PC-3 (cell line): ENCODE measurements at regions not wholly inside any gene's neighbourhood (a gene's known extent, or its start where the extent isn't known, plus 50 kb on each side); places are given as distances from the start of the nearest gene placed in this dataset.

Source experiments
- ATAC-seq: fragments of 200-7000 bp; cut with Tn5 transposase; 2 replicates; pipeline ENCODE4 v1.9.1; 2020; ENCODE audit warnings: mild to moderate bottlenecking, moderate library complexity
- BruUV-seq: library from RNA; stranded (reverse); fragments of 400-500 nt; replicated peaks from 2 replicates; lab custom pipeline; 2021; lab: Mats Ljungman, UMichigan
- CTCF ChIA-PET: fragments of 300-600 bp; sonication (Branson Sonifier 250); formaldehyde crosslinking; loops from one replicate; lab custom pipeline; 2022; ENCODE audit warnings: antibody characterized with exemption; lab: Charles Lee
- POLR2A ChIA-PET: fragments of 300-600 bp; sonication (Branson Sonifier 250); formaldehyde crosslinking; loops from one replicate; lab custom pipeline; 2022; ENCODE audit warnings: antibody characterized with exemption; ENCODE audit not compliant: unreplicated experiment; lab: Charles Lee
- DNase-seq: peaks from one replicate; pipeline ENCODE4 v3.0.0-alpha.2; 2015
- H2AFZ ChIP-seq: fragments of 300-600 bp; sonication (generic); 2 replicates; pipeline ENCODE4 v1.6.0; 2016; ENCODE audit warnings: antibody characterized with exemption, low read length
- H3F3A ChIP-seq: fragments of 300-600 bp; sonication (generic); one replicate; pipeline ENCODE4 v1.6.0; 2017; ENCODE audit warnings: antibody characterized with exemption, low read length, control low read depth, mild to moderate bottlenecking; ENCODE audit not compliant: unreplicated experiment
- H3K27ac ChIP-seq: fragments of 300-600 bp; sonication (generic); 2 replicates; pipeline ENCODE4 v1.5.1; 2016; ENCODE audit warnings: mild to moderate bottlenecking, low read length
- H3K27me3 ChIP-seq: fragments of 300-600 bp; sonication (generic); 2 replicates; pipeline ENCODE4 v1.6.1; 2016; ENCODE audit warnings: low read length, mixed read lengths
- H3K36me3 ChIP-seq: fragments of 300-600 bp; sonication (generic); 2 replicates; pipeline ENCODE4 v1.6.1; 2016; ENCODE audit warnings: low read depth, mixed run types, low read length, mixed read lengths
- H3K4me1 ChIP-seq: fragments of 300-600 bp; sonication (generic); 2 replicates; pipeline ENCODE4 v1.5.1; 2016; ENCODE audit warnings: low read length; ENCODE audit not compliant: insufficient read depth
- H3K4me2 ChIP-seq: fragments of 300-600 bp; sonication (generic); 2 replicates; pipeline ENCODE4 v1.6.0; 2016; ENCODE audit warnings: low read length
- H3K4me3 ChIP-seq: fragments of 300-600 bp; sonication (generic); 2 replicates; pipeline ENCODE4 v1.5.1; 2016; ENCODE audit warnings: mild to moderate bottlenecking, low read length, mixed read lengths
- H3K79me2 ChIP-seq: fragments of 300-600 bp; sonication (generic); 2 replicates; pipeline ENCODE4 v1.6.1; 2017; ENCODE audit warnings: low read length, mixed read lengths
- H3K9ac ChIP-seq: fragments of 300-600 bp; sonication (generic); 2 replicates; pipeline ENCODE4 v1.6.0; 2016; ENCODE audit warnings: mild to moderate bottlenecking, low read length
- H3K9me2 ChIP-seq: fragments of 300-600 bp; sonication (generic); replicated peaks from 2 replicates; pipeline ENCODE4 v1.6.1; 2016; ENCODE audit warnings: mixed run types, low read length, mixed read lengths
- H3K9me3 ChIP-seq: fragments of 300-600 bp; sonication (generic); 2 replicates; pipeline ENCODE4 v1.6.1; 2016; ENCODE audit warnings: low read length, mixed read lengths
- H4K20me1 ChIP-seq: fragments of 300-600 bp; sonication (generic); 2 replicates; pipeline ENCODE4 v1.6.1; 2016; ENCODE audit warnings: low read length, mixed read lengths
- EZH2 ChIP-seq: fragments of 300-600 bp; sonication (generic); IDR thresholded peaks from one replicate; pipeline ENCODE4 v1.6.1; 2017; ENCODE audit warnings: antibody characterized with exemption, mild to moderate bottlenecking, low read length; ENCODE audit not compliant: unreplicated experiment
- EZH2phosphoT487 ChIP-seq: fragments of 300-600 bp; sonication (generic); IDR thresholded peaks from 2 replicates; pipeline ENCODE4 v1.6.1; 2018; ENCODE audit warnings: mild to moderate bottlenecking, antibody characterized with exemption, low read length, borderline replicate concordance
- intact Hi-C: fragments of 100-400 bp; cut with micrococcal nuclease; formaldehyde crosslinking; loops from 2 replicates; pipeline ENCODE4 v1.9.0; 2023
- TF ChIP-seq, protein P1 (sequence below): fragments of 300-600 bp; sonication (generic); conservative IDR thresholded peaks from 2 replicates; pipeline ENCODE4 v1.5.1; 2017; ENCODE audit warnings: antibody characterized with exemption, low read depth, mild to moderate bottlenecking, low read length

DNA sequence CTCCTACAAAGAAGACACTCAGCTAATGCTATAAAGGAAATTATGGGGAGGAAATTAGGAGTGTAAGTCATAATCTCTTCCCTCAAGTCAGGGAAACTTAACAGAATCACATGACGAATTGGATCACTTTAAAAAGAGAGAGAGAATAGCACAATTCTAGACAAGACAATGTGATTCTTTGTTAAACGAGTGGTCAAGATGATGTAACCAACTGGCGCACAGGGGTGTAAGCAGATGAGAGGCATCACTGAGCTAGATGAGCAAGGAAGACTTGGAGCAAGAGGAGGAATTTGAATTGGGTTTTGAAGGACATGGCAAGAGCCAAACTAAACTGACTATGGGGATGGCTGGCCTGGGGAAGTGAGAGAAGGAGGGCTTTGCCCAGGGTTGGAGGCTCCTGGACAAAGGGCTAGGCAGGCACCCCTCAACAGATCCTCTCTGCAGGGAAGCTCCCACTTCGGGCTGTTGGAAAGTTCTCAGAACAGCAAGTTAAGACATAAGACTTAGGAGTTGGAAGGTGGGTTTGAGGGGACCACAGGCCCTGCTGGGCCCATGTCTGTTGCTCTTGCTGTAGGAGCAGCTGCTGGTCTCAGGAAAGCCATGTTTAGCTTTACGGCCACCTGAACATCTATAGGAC, 123.9 kb upstream of the GRIK3 start:
- Histone ChIP-seq H2AFZ (no peak overlapping the region), H4K20me1 (no peaks in the 10 kb centered on the region), H3K9ac (no peak overlapping the region), H3K9me3 (no peaks in the 10 kb centered on the region), H3K4me3 (no peak overlapping the region), H3K27me3 (peaks cover 5% of the 10 kb centered on the region; the same call in 1 of the 2 replicates), H3K4me2 (no peak overlapping the region), H3F3A (no peaks in the 10 kb centered on the region), H3K4me1 (no peaks in the 10 kb centered on the region), H3K36me3 (no peaks in the 10 kb centered on the region), H3K9me2 (no peaks in the 10 kb centered on the region), H3K79me2 (no peaks in the 10 kb centered on the region), H3K27ac (no peak overlapping the region)
- no TSS peak for BruUV-seq
- TF ChIP-seq, protein P1, sequence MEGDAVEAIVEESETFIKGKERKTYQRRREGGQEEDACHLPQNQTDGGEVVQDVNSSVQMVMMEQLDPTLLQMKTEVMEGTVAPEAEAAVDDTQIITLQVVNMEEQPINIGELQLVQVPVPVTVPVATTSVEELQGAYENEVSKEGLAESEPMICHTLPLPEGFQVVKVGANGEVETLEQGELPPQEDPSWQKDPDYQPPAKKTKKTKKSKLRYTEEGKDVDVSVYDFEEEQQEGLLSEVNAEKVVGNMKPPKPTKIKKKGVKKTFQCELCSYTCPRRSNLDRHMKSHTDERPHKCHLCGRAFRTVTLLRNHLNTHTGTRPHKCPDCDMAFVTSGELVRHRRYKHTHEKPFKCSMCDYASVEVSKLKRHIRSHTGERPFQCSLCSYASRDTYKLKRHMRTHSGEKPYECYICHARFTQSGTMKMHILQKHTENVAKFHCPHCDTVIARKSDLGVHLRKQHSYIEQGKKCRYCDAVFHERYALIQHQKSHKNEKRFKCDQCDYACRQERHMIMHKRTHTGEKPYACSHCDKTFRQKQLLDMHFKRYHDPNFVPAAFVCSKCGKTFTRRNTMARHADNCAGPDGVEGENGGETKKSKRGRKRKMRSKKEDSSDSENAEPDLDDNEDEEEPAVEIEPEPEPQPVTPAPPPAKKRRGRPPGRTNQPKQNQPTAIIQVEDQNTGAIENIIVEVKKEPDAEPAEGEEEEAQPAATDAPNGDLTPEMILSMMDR: no peak
- no peak for TF ChIP-seq EZH2phosphoT487
- TF ChIP-seq EZH2: no peak
- DNase-seq (no peak), ATAC-seq (no peak)
- ChIA-PET CTCF (no interaction called here), POLR2A (no interaction called here)
- intact Hi-C loops: no loop called here

DNA sequence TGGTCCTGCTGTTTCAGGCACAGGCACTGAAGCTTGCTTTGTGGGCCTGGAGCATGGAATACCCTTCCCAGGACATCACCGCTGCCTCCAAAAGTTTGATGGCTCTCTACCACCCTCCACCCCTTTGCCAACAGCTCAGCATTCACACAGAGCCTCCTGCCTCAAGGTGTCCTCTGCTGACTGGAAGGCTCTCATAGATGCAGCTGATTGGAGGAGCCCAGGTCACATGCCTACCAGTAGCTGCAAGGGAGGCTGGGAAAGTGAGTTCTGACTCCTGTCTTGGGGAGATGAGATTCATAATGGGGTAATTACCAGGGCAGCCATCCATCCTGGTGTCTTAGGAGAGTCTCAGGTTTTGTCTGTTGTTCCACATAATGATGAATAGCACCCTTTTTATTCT, 124.8 kb upstream of the GRIK3 start:
- Histone ChIP-seq H3K4me3 (no peak overlapping the region), H3K27me3 (peaks cover 5% of the 10 kb centered on the region; the same call in 1 of the 2 replicates), H3K9me3 (no peaks in the 10 kb centered on the region), H2AFZ (no peak overlapping the region), H4K20me1 (no peaks in the 10 kb centered on the region), H3F3A (no peaks in the 10 kb centered on the region), H3K9me2 (no peaks in the 10 kb centered on the region), H3K4me2 (no peak overlapping the region), H3K36me3 (no peaks in the 10 kb centered on the region), H3K27ac (no peak overlapping the region), H3K4me1 (no peaks in the 10 kb centered on the region), H3K9ac (no peak overlapping the region), H3K79me2 (no peaks in the 10 kb centered on the region)
- no peak for ATAC-seq
- no peak for DNase-seq
- no TSS peak for BruUV-seq
- CTCF ChIA-PET: no interaction called here
- POLR2A ChIA-PET: no interaction called here
- intact Hi-C loops: no loop called here
- TF ChIP-seq EZH2phosphoT487 (no peak), EZH2 (no peak)
- TF ChIP-seq, protein P1: no peak

DNA sequence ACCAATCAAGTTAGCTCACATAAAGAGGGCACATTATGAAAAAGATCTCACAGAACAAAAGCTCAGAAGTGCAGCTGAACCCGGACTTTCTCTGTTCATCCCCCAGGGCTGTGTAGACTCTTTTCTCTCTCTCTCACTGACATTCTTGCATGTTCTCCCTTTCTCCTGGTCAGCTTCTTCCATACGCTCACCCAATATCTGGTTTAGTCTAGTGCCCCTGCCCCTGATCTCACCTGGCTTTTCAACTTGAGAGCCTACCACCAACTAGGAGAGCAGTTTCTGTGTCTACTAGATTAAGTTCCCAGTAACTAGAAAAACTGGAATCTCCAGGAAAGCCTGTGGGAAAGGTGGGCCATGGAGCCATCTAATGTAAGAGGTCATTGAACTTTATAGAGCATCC, 126.9 kb upstream of the GRIK3 start:
- POLR2A ChIA-PET: no interaction called here
- no peak for DNase-seq
- H3K9ac ChIP-seq: no peak overlapping the region
- no peak overlapping the region for H3K4me2 ChIP-seq
- no peaks in the 10 kb centered on the region for H3K9me2 ChIP-seq
- H3K9me3 ChIP-seq: no peaks in the 10 kb centered on the region
- no peak overlapping the region for H3K27ac ChIP-seq
- H4K20me1 ChIP-seq: no peaks in the 10 kb centered on the region
- intact Hi-C loops: no loop called here
- BruUV-seq: no TSS peak
- H3K4me1 ChIP-seq: no peaks in the 10 kb centered on the region
- no peaks in the 10 kb centered on the region for H3K36me3 ChIP-seq
- H3K4me3 ChIP-seq: no peak overlapping the region
- no peak for ATAC-seq
- TF ChIP-seq EZH2 (no peak), EZH2phosphoT487 (no peak)
- TF ChIP-seq, protein P1: no peak
- H3K27me3 ChIP-seq: peaks cover 8% of the 10 kb centered on the region; the same call in 1 of the 2 replicates
- CTCF ChIA-PET: no interaction called here
- H3F3A ChIP-seq: no peaks in the 10 kb centered on the region
- no peaks in the 10 kb centered on the region for H3K79me2 ChIP-seq
- no peak overlapping the region for H2AFZ ChIP-seq
